ENCODE measurements at regions not wholly inside any gene's neighbourhood (a gene's known extent, or its start where the extent isn't known, plus 50 kb on each side); places are given as distances from the start of the nearest gene placed in this dataset.
"Not testable (repeated sequence)": the region's sequence is repeated elsewhere in the genome, so short reads cannot be mapped to it uniquely, and the experiment has no call there.

GRCh38 chr2:123717636-123718334 lies 307.3 kb upstream of the CNTNAP5 start:
- no peak for DNase-seq

DNA sequence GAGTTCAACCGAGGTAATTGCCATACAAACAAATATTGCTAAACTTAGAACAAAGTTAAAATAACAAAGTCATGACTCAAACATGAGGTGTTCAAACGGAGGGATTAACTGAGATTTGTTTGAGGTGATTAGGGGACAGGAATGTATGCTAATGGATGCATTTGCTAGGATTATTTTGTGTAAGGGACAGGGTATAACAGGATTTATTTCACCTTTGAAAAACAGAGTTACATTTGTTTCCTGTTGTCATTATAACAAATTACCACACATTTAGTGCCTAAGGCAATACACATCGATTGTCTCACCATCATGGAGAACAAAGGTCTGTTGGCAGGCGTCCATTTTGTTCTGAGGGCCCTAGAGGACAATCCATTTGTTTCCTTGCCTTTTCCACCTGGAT lies 304.3 kb upstream of the CNTNAP5 start:
- no peak for DNase-seq

DNA sequence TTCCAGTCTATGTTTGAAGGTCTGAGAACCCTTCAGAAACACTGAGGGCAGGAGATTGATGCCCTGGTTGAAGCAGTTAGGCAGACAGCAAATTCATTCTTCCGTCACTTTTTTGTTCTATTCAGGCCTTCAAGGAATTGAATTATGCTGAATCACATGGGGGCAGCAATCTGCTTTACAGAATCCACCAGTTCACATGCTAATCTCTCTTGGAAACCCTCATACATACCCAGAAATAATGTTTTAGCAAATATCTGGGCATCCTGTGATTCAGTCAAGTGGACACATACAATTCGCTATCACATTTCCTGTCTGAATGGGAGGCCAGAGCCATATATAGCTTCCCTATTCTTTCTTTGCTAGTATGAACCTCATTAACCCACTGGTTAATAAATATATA lies 301.4 kb upstream of the CNTNAP5 start:
- no peak for DNase-seq

GRCh38 chr2:123732563-123732962 lies 292.5 kb upstream of the CNTNAP5 start:
- no peak for DNase-seq

DNA sequence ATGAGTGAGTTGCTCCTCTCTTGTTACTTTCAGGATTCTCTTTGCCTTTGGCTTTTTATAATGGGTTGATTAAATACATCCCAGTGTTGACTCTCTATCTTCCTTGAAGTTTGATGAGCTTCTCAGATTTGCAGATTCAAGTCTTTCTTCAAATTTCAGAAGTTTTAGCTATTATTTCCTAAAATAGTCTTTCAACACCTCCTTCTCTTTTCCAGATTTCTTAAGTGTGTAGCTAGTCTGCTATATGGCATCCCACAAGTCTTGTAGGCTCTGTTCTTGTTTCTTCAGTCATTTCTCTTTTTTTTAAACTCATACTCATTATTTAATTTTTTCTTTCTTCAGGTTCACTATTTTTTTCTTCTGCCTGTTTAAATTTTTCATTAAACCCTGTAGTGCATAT lies 287.7 kb upstream of the CNTNAP5 start:
- DNase-seq, result no peak

- no peak for DNase-seq
Observed at GRCh38 chr2:123738643-123739042, 286.4 kb upstream of the CNTNAP5 start.

GRCh38 chr2:123746006-123746405 lies 279.1 kb upstream of the CNTNAP5 start:
- no peak for DNase-seq

GRCh38 chr2:123747326-123747725 lies 277.8 kb upstream of the CNTNAP5 start:
- DNase-seq, result no peak

DNA sequence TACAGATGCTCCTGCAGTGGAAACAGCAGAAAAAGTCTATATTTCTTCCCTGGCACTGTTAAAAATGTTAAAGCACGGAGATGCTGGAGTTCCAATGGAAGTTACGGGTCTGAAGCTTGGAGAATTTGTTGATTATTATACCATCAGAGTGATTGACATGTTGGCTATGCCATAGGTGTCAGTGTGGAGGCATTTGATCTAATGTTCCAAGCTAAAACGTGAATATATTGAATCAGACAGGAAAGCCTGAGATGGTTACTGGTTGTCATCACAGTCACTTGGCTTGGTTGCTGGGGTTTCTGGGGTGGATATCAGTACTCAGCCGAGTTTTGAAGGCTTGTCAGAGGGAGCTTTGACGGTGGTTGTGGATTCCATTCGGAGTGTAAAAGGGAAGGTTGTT lies 262.9 kb upstream of the CNTNAP5 start:
- DNase-seq, result no peak

DNA sequence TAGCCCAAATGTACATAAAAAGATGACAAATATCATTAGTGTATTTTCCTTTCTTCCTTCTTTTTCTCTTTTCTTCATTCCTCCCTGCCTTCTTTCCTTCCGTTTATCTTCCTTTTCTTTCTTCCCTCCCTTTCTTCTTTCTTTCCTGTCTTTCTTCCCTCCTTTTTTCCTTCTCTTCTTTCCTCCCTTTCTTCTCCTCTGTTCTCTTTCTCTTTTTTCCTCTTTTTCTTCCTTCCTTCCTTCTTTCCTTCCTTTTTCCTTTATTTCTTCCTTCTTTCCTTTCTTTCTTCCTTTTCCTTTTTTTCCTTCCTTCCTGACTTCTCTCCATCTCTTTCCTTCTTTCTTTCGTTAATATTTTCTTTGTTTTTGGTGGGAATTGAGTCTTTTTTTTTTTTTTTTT lies 256.9 kb upstream of the CNTNAP5 start:
- DNase-seq, result no peak

GRCh38 chr2:123769001-123769400 lies 256.1 kb upstream of the CNTNAP5 start:
- no peak for DNase-seq

DNA sequence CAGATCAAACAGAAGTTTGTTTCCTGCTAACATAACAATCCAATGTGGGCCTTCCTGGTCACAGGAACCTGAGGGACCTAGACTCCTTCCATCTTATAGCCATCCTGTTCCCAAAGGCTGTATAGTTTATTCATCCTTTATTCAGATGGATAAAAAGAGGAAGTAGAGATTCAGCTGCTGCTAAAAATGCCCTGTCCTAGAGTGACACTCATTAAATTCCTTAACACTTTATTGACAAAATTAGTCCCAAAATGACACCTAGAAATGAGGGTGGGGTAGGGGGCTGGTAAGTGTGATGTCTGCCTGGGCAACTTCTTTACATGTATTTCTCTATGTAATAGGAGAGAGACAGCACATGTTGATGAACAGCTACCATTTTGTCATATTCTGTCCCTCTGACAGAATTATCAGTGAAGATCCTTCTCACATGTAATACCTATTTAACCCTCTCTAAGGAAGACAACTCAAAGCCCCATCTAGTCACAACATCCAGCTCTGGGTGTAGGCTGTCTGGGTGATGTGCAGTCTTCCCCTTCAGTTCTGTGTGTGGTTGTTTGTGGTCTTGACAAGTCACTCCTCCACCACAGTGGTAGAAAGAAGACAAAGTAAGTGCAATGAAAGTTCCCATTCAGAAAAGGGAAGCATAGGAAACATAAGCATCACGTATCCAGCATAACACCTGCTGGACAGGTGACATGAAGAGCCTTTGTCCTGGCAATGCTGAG lies 253.9 kb upstream of the CNTNAP5 start:
- DNase-seq, result no peak

- DNase-seq, result no peak
Observed at GRCh38 chr2:123771928-123772632, 253.0 kb upstream of the CNTNAP5 start.

DNA sequence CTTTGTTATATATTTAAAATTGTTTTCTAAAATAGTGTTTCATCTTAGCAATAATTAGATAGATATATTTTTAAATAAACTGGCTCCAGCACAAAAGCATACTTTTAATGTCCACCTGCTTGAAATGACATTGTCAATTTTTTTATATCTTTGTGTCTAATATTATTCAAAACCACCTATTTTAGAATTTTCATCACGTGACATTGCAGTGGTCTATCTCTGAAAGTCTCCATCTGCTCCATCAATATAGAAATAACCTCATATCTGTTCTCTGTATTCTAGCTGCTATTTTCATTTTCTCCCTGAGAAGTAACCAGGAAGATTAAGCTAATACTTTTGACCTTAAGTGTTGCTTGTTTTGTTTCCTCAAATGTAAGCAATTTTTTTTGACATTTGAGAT lies 248.0 kb upstream of the CNTNAP5 start:
- no peak for DNase-seq

DNA sequence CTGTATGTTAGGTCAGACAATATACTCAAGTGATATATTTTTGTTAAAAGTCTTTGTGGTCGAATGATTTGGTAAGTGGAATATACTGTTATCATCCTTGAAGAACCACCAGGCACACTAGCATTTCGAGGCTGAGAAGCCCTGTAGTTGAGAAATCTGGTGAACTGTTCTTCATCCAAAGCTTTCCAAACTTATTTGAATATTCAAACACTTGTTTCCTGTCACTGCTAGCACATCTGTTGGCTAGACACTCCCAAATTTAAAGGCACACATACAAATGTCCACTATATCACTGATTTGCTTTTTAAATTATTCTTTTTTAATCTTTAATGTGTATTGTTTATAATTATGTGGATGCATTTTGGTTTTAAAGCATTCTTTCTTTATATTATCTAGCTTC lies 241.9 kb upstream of the CNTNAP5 start:
- no peak for DNase-seq

DNA sequence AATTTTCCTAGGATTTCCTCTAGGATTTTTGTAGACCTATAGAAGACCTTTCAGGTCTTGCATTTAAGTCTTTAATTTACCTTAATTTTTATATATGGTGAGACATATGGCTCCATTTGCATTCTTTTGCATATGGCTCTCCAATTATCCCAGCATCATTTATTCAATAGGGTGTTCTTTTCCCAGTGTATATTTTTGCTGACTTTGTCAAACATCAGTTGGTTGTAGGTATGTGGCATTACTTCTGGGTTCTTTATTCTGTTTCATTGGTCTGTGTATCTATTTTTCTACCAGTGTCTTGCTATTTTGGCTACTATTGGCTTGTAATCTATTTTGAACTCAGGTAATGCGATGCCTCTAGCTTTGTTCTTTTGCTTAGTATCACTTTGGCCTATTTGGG lies 239.8 kb upstream of the CNTNAP5 start:
- DNase-seq, result no peak

- DNase-seq, result no peak
Observed at GRCh38 chr2:123791207-123791606, 233.9 kb upstream of the CNTNAP5 start.

DNA sequence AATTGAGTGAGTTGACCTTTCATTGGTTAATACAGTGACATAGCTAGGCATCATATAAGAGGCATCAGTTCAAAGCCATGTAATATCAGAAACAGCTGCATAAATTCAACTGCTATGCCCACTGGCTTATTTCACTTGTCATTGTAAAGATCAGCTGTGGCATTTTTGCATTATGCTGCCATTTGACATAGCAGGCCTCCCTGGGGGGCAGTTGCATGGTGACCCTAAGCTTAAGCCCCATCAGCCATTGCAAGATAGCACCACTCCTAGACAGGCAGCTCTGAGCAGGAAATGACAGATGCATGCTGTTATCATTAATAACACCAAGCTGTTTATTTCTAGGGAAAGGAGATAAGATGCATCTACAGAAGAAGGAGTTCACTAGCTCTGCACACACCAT lies 233.4 kb upstream of the CNTNAP5 start:
- no peak for DNase-seq

GRCh38 chr2:123804126-123804525 lies 221.0 kb upstream of the CNTNAP5 start:
- not testable (repeated sequence) for DNase-seq

DNA sequence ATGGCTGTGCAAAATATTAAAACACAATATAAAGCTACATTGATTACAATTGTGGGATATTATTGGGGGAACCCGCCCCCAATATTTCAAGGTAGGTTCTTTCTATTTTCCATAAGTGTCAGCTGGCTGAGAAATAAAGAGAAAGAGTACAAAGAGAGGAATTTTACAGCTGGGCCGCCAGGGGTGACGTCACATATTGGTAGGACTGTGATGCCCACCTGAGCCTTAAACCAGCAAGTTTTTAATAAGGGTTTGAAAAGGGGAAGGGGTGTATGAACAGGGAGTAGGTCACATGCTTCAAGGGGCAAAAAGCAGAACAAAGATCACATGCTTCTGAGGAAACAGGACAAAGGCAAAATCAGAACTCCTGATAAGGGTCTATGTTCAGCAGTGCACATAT lies 219.3 kb upstream of the CNTNAP5 start:
- not testable (repeated sequence) for DNase-seq

DNA sequence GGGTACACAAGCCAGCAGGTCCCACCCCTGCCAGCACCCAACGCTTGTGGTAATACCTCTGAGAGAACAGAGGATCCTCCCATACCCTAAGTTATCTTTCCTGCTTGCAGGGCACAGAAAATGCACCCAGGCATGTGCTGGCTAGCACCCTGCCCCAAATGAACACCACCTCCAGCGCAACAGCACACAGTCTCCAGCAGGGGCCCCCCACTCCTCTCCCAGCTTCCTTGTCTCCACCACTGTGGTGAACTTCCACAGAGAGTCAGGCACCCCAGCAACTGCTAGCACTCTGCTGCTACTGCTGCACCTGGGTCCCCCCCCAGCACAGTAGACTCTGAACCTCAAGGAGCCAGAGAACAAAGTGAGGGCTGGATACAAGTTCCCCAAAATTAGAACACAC lies 216.8 kb upstream of the CNTNAP5 start:
- DNase-seq, result no peak

- DNase-seq, result no peak
Observed at GRCh38 chr2:123811846-123812245, 213.2 kb upstream of the CNTNAP5 start.

- no peak for DNase-seq
Observed at GRCh38 chr2:123816203-123816602, 208.9 kb upstream of the CNTNAP5 start.

DNA sequence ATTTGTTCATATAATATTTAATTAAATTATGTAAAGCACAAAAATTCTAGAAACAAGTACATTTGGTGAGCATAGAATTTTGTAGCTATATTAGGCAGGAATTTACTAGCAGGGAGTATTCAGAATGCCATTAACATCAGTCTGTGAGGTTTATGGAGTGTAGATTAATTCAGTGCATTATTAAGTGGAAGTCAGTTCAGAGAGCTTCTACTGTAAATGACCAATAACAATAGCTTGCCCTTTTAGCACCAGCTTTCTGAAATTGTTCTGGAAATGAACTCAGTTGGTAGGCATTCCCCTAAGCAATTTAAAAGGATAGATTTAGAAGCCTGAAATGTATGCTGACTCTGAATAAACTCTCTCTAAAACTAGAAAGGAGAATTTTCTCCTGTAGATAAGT lies 208.2 kb upstream of the CNTNAP5 start:
- no peak for DNase-seq
